Epithelial cell of proximal tubule (primary cell): ENCODE measurements at regions not wholly inside any gene's neighbourhood (a gene's known extent, or its start where the extent isn't known, plus 50 kb on each side); places are given as distances from the start of the nearest gene placed in this dataset.

Experiments
- DNase-seq: peaks from one replicate; pipeline ENCODE4 v3.0.0-alpha.2; 2011; ENCODE audit warnings: low read depth
- H3K4me3 ChIP-seq: 2 replicates; pipeline ENCODE4 v1.5.1; 2011; ENCODE audit warnings: low read depth, mild to moderate bottlenecking, low read length
- CTCF ChIP-seq: conservative IDR thresholded peaks from 2 replicates; pipeline ENCODE4 v1.5.1; 2012; ENCODE audit warnings: low read depth, mild to moderate bottlenecking, low read length

GRCh38 chr16:85435700-85436099 is 177.4 kb upstream of the GSE1 start:
- DNase-seq: no peak
- no peak for TF ChIP-seq CTCF

GRCh38 chr16:85436207-85436606 is 176.9 kb upstream of the GSE1 start:
- H3K4me3 ChIP-seq: no peak overlapping the region
- TF ChIP-seq CTCF: no peak
- DNase-seq: no peak

More at GRCh38 chr16:85435700-85436099, 177.4 kb upstream of the GSE1 start:
- no peak overlapping the region for H3K4me3 ChIP-seq

DNA sequence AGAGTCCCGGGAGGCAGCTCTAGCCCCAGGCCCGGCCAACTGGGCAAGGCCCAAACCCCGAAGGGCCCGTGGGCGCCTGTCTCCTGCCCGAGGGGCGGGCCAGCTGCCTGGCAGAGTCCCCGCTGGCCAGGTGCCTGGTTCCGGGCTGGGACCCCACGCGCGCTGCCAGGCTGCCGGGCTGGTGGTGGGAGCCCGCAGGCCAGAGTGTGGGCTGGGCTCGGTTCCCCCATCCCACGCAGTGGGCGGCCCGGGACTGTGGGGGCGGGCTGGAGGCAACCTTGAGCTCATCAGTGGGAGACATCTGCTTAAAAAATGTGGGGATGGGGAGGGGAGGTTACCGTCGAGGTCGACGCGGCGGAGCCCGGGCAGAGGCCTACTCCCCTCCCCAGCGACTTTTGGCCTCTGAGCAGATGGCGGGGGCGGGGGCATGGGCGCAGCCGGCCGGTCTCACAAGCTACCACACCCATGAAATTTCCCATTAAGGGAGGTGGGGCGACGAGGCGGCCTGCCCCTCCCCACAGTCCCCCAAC is 176.4 kb upstream of the GSE1 start:
- no peak for DNase-seq
- no peak overlapping the region for H3K4me3 ChIP-seq
- TF ChIP-seq CTCF: no peak

DNA sequence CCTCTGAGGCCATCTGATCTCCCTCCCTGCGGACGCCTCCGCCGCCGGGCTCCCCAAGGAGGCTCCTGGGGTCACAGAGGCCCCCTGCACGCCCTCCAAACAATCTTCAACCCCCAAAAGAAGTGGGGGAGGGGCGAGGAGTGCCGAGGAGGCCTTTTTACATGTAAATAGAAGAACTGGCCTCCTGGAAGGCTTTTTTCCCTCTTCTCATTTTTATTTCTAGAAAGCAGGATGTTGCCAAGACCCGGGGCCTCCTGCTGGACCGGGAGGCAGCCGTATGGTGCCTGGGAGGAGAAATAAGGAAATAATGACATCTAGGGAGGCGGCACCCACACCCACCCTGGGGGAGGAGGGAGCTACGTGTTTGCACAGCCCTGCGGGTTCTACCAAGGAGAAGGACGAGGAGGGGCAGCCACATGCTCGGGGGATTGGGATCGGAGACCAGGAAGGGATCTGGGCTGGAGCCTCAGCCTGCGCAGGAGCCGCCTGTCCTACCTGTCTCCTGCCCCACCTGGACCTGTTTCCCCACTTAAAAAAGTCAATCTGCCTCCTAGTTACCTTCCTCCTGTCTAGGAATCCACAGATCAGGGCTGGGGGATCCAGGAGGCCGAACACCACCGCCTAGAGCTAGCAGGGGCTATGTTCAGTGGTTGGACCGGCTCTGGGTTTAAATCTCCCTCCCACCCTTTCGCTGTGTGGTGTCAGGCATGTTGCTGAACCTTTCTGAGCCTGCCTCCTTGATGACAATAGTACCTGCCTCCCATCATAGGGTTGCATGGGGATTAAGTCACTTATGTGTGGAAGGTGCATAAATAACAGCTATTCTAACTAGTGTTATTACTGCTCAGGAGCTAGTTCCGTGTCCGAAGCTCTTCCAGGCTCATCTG is 175.7 kb upstream of the GSE1 start:
- H3K4me3 ChIP-seq: no peak overlapping the region
- no peak for TF ChIP-seq CTCF
- DNase-seq: no peak

DNA sequence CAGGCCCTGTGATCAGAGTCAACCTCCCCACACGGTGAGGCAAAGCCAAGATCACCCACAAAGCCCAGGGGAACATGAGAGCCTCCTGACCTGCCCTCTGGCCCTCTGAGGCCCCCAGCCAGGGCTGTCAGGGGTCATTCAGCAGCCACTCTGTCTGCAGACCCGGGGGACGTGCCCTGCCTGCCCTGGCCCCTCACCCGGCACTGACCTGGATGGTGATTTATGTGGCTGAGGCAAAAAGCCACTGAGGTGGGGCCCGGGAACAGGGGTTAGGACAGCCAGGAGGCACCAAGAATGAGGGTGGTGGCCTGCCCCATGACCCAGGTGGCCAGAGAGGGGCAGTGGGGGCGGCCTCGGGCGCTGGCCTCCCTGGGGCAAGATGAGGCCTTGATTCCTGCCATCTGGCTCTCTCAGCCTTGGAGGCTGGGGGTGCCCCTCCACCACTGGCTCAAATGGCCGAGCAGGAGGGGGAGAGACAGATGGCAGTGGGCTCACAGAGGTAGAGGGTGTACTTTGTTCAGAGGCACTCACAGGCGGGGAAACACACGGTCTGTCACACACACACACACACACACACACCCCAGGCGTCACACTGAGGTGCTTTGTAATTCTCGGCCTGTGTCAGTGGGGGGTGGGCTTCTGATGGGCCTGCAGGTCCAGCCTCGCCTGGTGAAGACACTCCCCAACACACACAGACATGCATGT is 174.0 kb upstream of the GSE1 start:
- H3K4me3 ChIP-seq: no peak overlapping the region
- TF ChIP-seq CTCF: no peak
- DNase-seq: no peak

DNA sequence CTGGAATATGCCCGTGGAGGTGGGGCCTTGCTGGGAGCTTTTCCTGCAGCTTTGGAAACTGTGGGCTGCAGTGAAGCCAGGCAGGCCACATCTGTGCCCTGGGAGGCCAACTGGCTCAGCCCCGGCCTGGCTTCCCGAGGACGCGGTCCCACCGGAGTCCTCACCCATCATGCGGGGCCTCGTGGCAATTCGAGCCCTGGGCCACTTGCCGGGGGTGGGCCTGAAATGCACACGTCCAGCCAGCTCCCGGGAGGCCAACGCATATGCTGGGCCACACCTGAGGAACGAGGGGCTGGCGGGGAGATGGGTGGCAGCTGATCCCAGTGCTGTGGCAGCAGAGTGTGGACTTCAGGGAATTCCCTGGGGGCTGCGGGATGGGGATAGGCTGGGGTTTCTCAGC is 172.4 kb upstream of the GSE1 start:
- TF ChIP-seq CTCF: no peak
- no peak overlapping the region for H3K4me3 ChIP-seq
- DNase-seq: no peak
